A549 (cell line): ENCODE measurements at regions not wholly inside any gene's neighbourhood (a gene's known extent, or its start where the extent isn't known, plus 50 kb on each side); places are given as distances from the start of the nearest gene placed in this dataset.

Experiments used
- ATAC-seq, 2 experiments: fragments of 200-7000 bp in 1 of 2; fragments of >200 bp in 1 of 2; cut with Nextera tagmentation in 1 of 2; cut with Tn5 transposase in 1 of 2; 3 replicates each; pipeline versions ENCODE4 v1.8.0 to v1.9.1; 2018 to 2020; ENCODE audit warnings: mild to moderate bottlenecking in 1 of 2, moderate library complexity in 1 of 2
- CTCF ChIA-PET: fragments of 300-600 bp; sonication (Branson Sonifier 250); formaldehyde crosslinking; extraction: SDS; loops from one replicate; lab custom pipeline; 2021; ENCODE audit warnings: antibody characterized with exemption, inconsistent platforms; lab: Yijun Ruan, JAX
- POLR2A ChIA-PET: fragments of 350-600 bp; formaldehyde crosslinking; extraction: SDS; loops from one replicate; lab custom pipeline; 2021; ENCODE audit warnings: antibody characterized with exemption, inconsistent platforms; lab: Yijun Ruan, JAX
- DNase-seq, 2 experiments: peaks; one replicate each; pipeline versions ENCODE4 v3.0.0 to v3.0.0-alpha.2; 2011 to 2016; ENCODE audit warnings: low read depth in 1 of 2, low spot score in 1 of 2
- FAIRE-seq: peaks from 2 replicates; lab custom pipeline; 2011; peaks lifted over from hg19 to GRCh38; lab: Jason Lieb, UNC
- H3K27ac ChIP-seq, 2 experiments: fragments of >200 bp; sonication (Bioruptor Twin); formaldehyde crosslinking; 3 replicates each; pipeline ENCODE4 v1.5.1; 2016 to 2017
- H3K4me1 ChIP-seq: fragments of >200 bp; sonication (Bioruptor Twin); formaldehyde crosslinking; 3 replicates; pipeline ENCODE4 v1.6.1; 2016
- H3K4me2 ChIP-seq: fragments of >200 bp; sonication (Bioruptor Twin); formaldehyde crosslinking; 3 replicates; pipeline ENCODE4 v1.6.1; 2016
- H3K4me3 ChIP-seq: fragments of >200 bp; sonication (Bioruptor Twin); formaldehyde crosslinking; 3 replicates; pipeline ENCODE4 v1.5.1; 2016
- H3K9me3 ChIP-seq: fragments of >200 bp; sonication (Bioruptor Twin); formaldehyde crosslinking; 3 replicates; pipeline ENCODE4 v1.6.1; 2016
- CBX2 ChIP-seq: fragments of 200-600 bp; sonication (generic); IDR thresholded peaks from 2 replicates; pipeline ENCODE4 v1.6.1; 2016; ENCODE audit warnings: low read depth, mild to moderate bottlenecking, borderline replicate concordance
- CHD4 ChIP-seq: fragments of 200-600 bp; sonication (generic); IDR thresholded peaks from 2 replicates; pipeline ENCODE4 v1.6.1; 2016; ENCODE audit warnings: antibody characterized with exemption, mild to moderate bottlenecking, borderline replicate concordance
- EP300 ChIP-seq, 2 experiments: fragments of >200 bp; sonication (Bioruptor Twin); formaldehyde crosslinking; IDR thresholded peaks; 2 replicates in 1 of 2; 3 replicates in 1 of 2; pipeline ENCODE4 v1.6.1; 2016 to 2017
- ESRRA ChIP-seq: fragments of 150-350 bp; IDR thresholded peaks from 2 replicates; pipeline ENCODE4 v1.6.1; 2014; ENCODE audit warnings: mild to moderate bottlenecking, low read length, borderline replicate concordance
- FOSB ChIP-seq: fragments of 250-450 bp; sonication (Bioruptor Pico); IDR thresholded peaks from 2 replicates; pipeline ENCODE4 v1.5.0; 2020; ENCODE audit warnings: mild to moderate bottlenecking, moderate library complexity
- FOSL2 ChIP-seq, 2 experiments: fragments of 450-650 bp in 1 of 2; fragments of >200 bp in 1 of 2; sonication (Bioruptor Twin) in 1 of 2; formaldehyde crosslinking; IDR thresholded peaks; 2 replicates each; pipeline versions ENCODE4 v1.5.0 to v1.6.1; 2016 to 2020; ENCODE audit warnings: mild to moderate bottlenecking in 1 of 2, moderate library complexity in 1 of 2
- HEYL ChIP-seq: fragments of 250-450 bp; sonication (Bioruptor Pico); IDR thresholded peaks from 2 replicates; pipeline ENCODE4 v1.8.0; 2021; ENCODE audit warnings: mild to moderate bottlenecking, moderate library complexity
- HOXB13 ChIP-seq: fragments of 250-450 bp; sonication (Bioruptor Pico); IDR thresholded peaks from 2 replicates; pipeline ENCODE4 v1.5.0; 2020; ENCODE audit warnings: low read depth, mild to moderate bottlenecking, moderate library complexity
- JUN ChIP-seq, 2 experiments: fragments of >200 bp; sonication (Bioruptor Twin); formaldehyde crosslinking; IDR thresholded peaks; 2 replicates in 1 of 2; 3 replicates in 1 of 2; pipeline ENCODE4 v1.6.1; 2016 to 2017
- JUNB ChIP-seq: fragments of >200 bp; sonication (Bioruptor Twin); formaldehyde crosslinking; IDR thresholded peaks from 2 replicates; pipeline ENCODE4 v1.6.1; 2016
- KDM1A ChIP-seq: fragments of 200-600 bp; sonication (generic); IDR thresholded peaks from 2 replicates; pipeline ENCODE4 v1.6.1; 2016; ENCODE audit warnings: low read depth, mild to moderate bottlenecking
- NFE2L2 ChIP-seq: fragments of 150-350 bp; conservative IDR thresholded peaks from 2 replicates; pipeline ENCODE4 v1.6.1; 2014; ENCODE audit warnings: low read length
- POLR2A ChIP-seq: IDR thresholded peaks from 2 replicates; pipeline ENCODE4 v1.6.1; 2012; ENCODE audit warnings: mild to moderate bottlenecking, low read length
- RARB ChIP-seq: fragments of 250-450 bp; sonication (Bioruptor Pico); IDR thresholded peaks from 2 replicates; pipeline ENCODE4 v1.8.0; 2021; ENCODE audit warnings: mild to moderate bottlenecking, moderate library complexity
- RCOR1 ChIP-seq: fragments of 150-350 bp; IDR thresholded peaks from 2 replicates; pipeline ENCODE4 v1.6.1; 2014; ENCODE audit warnings: antibody characterized with exemption, low read length, low read depth
- RFX5 ChIP-seq: fragments of 450-650 bp; IDR thresholded peaks from 2 replicates; pipeline ENCODE4 v1.7.1; 2014; ENCODE audit warnings: antibody characterized with exemption, mild to moderate bottlenecking, moderate library complexity
- RNF2 ChIP-seq: fragments of 200-600 bp; sonication (generic); IDR thresholded peaks from 2 replicates; pipeline ENCODE4 v1.6.1; 2016; ENCODE audit warnings: low read depth, mild to moderate bottlenecking, antibody characterized with exemption, moderate library complexity, borderline replicate concordance
- SREBF2 ChIP-seq: fragments of 450-650 bp; IDR thresholded peaks from 2 replicates; pipeline ENCODE4 v1.6.1; 2014; ENCODE audit warnings: mild to moderate bottlenecking, moderate library complexity
- ZC3H11A ChIP-seq: fragments of 450-650 bp; IDR thresholded peaks from 2 replicates; pipeline ENCODE4 v1.6.1; 2014; ENCODE audit warnings: antibody characterized with exemption, mild to moderate bottlenecking
- ZSCAN20 ChIP-seq: fragments of 250-450 bp; sonication (Bioruptor Pico); IDR thresholded peaks from 2 replicates; pipeline ENCODE4 v1.8.0; 2022; ENCODE audit warnings: mild to moderate bottlenecking, moderate library complexity
- WGBS: methylation state at CpG from one replicate; pipeline ENCODE4 v1.1.6; 2017; ENCODE audit errors: missing lambda C conversion rate; 5-methylcytosine and 5-hydroxymethylcytosine counted together
- TF ChIP-seq, protein P1 (sequence below): fragments of >200 bp; sonication (Bioruptor Twin); formaldehyde crosslinking; IDR thresholded peaks from 3 replicates; pipeline ENCODE4 v1.6.1; 2016
- TF ChIP-seq, protein P2 (sequence below): fragments of 250-450 bp; sonication (Bioruptor Pico); IDR thresholded peaks from 2 replicates; pipeline ENCODE4 v1.5.0; 2021; ENCODE audit warnings: mild to moderate bottlenecking, moderate library complexity, borderline replicate concordance
- TF ChIP-seq, protein P3 (sequence below): IDR thresholded peaks from 2 replicates; pipeline ENCODE4 v1.6.1; 2012
- TF ChIP-seq, protein P4 (sequence below): IDR thresholded peaks from 2 replicates; pipeline ENCODE4 v1.6.1; 2012; ENCODE audit warnings: low read depth, borderline replicate concordance
- TF ChIP-seq, protein P5 (sequence below): fragments of 200-600 bp; sonication (generic); IDR thresholded peaks from 2 replicates; pipeline ENCODE4 v1.6.1; 2016; ENCODE audit warnings: antibody characterized with exemption, mild to moderate bottlenecking, moderate library complexity

DNA sequence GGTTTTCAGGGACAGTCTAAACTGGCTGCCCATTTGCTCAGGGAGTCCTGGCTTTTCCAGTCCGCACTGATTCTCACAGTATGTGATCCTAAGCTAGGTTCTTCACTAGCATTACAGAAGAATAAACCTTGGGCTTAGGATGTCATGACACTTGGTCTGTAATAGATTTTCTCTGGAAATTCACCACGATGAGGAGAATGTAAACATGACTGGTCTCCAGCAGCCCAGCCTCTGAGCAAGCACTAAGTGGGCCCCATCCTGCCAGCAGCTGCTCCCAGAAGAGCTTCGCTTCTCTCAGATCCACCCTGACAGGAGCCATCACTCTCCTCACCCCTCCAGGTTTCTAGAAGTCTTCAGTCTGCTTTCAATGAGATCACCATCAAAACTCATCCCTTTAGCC lies 103.7 kb upstream of the ZPBP start:
- FAIRE-seq (no peak), DNase-seq (no peak), ATAC-seq (no peak)
- Histone ChIP-seq H3K9me3 (no peaks in the 10 kb centered on the region), H3K4me1 (no peaks in the 10 kb centered on the region), H3K27ac (no peak overlapping the region), H3K4me3 (no peak overlapping the region), H3K4me2 (no peak overlapping the region)
- POLR2A ChIA-PET = no interaction called here
- CTCF ChIA-PET = interaction anchor here (1.0 to 1.5 kb wide), 4 partner anchors 8 to 964 kb away, joined by 3 to 6 read pairs (median 4); no protein-coding TSS in a partner anchor
- WGBS = 26% methylated on average over 3 of the region's 3 CpGs
- TF ChIP-seq HEYL (CRISPR knock-in tag) = no peak
- no peak for TF ChIP-seq CBX2
- no peak for TF ChIP-seq EP300 (IDR thresholded peaks at IDR 0.05)
- TF ChIP-seq FOSB = no peak
- TF ChIP-seq, protein P1, sequence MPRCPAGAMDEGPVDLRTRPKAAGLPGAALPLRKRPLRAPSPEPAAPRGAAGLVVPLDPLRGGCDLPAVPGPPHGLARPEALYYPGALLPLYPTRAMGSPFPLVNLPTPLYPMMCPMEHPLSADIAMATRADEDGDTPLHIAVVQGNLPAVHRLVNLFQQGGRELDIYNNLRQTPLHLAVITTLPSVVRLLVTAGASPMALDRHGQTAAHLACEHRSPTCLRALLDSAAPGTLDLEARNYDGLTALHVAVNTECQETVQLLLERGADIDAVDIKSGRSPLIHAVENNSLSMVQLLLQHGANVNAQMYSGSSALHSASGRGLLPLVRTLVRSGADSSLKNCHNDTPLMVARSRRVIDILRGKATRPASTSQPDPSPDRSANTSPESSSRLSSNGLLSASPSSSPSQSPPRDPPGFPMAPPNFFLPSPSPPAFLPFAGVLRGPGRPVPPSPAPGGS = no peak
- TF ChIP-seq, protein P2, sequence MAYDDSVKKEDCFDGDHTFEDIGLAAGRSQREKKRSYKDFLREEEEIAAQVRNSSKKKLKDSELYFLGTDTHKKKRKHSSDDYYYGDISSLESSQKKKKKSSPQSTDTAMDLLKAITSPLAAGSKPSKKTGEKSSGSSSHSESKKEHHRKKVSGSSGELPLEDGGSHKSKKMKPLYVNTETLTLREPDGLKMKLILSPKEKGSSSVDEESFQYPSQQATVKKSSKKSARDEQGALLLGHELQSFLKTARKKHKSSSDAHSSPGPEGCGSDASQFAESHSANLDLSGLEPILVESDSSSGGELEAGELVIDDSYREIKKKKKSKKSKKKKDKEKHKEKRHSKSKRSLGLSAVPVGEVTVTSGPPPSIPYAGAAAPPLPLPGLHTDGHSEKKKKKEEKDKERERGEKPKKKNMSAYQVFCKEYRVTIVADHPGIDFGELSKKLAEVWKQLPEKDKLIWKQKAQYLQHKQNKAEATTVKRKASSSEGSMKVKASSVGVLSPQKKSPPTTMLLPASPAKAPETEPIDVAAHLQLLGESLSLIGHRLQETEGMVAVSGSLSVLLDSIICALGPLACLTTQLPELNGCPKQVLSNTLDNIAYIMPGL = no peak
- TF ChIP-seq JUN (IDR thresholded peaks at IDR 0.05) = no peak
- TF ChIP-seq, protein P3, sequence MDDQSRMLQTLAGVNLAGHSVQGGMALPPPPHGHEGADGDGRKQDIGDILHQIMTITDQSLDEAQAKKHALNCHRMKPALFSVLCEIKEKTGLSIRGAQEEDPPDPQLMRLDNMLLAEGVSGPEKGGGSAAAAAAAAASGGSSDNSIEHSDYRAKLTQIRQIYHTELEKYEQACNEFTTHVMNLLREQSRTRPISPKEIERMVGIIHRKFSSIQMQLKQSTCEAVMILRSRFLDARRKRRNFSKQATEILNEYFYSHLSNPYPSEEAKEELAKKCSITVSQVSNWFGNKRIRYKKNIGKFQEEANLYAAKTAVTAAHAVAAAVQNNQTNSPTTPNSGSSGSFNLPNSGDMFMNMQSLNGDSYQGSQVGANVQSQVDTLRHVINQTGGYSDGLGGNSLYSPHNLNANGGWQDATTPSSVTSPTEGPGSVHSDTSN = no peak
- TF ChIP-seq KDM1A = no peak
- no peak for TF ChIP-seq HOXB13 (CRISPR knock-in tag)
- no peak for TF ChIP-seq NFE2L2
- no peak for TF ChIP-seq POLR2A
- no peak for TF ChIP-seq RCOR1
- TF ChIP-seq RNF2 = no peak
- TF ChIP-seq RFX5 = no peak
- no peak for TF ChIP-seq RARB
- no peak for TF ChIP-seq ZC3H11A
- TF ChIP-seq, protein P4, sequence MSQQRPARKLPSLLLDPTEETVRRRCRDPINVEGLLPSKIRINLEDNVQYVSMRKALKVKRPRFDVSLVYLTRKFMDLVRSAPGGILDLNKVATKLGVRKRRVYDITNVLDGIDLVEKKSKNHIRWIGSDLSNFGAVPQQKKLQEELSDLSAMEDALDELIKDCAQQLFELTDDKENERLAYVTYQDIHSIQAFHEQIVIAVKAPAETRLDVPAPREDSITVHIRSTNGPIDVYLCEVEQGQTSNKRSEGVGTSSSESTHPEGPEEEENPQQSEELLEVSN = no peak
- TF ChIP-seq JUNB = no peak

DNA sequence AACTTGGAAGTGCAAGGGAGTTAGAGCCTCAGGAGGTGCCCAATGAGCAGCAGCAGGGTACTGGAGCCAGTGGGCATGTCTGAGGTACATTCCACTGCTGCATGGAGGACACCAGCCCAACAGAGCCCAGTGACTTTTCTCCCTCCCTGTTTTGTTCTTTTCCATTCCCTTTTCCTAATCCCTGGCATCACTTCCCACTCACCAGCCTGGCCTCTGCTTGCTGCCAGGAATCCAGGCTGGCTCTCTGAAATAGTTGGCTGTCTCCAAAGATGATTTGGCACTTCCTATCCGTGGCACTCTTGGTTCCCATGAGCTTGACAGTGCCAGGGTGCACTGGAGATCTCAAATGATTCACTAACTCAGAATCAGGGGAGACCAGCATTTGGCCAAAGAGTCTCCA lies 97.7 kb upstream of the ZPBP start:
- no peak for FAIRE-seq
- 0% methylated on average over 1 of the region's 1 CpG for WGBS
- no peak overlapping the region for H3K4me2 ChIP-seq
- H3K4me1 ChIP-seq = no peaks in the 10 kb centered on the region
- CTCF ChIA-PET = interaction anchor here (0.9 kb wide), 1 partner anchor 15 kb away, joined by 3 read pairs; no protein-coding TSS in a partner anchor
- H3K9me3 ChIP-seq = no peaks in the 10 kb centered on the region
- TF ChIP-seq CHD4 = no peak
- TF ChIP-seq EP300 (IDR thresholded peaks at IDR 0.05) = no peak
- TF ChIP-seq FOSL2 (IDR thresholded peaks at IDR 0.05) = no peak
- TF ChIP-seq FOSL2 (CRISPR knock-in tag; IDR thresholded peaks at IDR 0.05) = no peak
- no peak for TF ChIP-seq ZSCAN20 (CRISPR knock-in tag)
- TF ChIP-seq CBX2 = no peak
- TF ChIP-seq, protein P5, sequence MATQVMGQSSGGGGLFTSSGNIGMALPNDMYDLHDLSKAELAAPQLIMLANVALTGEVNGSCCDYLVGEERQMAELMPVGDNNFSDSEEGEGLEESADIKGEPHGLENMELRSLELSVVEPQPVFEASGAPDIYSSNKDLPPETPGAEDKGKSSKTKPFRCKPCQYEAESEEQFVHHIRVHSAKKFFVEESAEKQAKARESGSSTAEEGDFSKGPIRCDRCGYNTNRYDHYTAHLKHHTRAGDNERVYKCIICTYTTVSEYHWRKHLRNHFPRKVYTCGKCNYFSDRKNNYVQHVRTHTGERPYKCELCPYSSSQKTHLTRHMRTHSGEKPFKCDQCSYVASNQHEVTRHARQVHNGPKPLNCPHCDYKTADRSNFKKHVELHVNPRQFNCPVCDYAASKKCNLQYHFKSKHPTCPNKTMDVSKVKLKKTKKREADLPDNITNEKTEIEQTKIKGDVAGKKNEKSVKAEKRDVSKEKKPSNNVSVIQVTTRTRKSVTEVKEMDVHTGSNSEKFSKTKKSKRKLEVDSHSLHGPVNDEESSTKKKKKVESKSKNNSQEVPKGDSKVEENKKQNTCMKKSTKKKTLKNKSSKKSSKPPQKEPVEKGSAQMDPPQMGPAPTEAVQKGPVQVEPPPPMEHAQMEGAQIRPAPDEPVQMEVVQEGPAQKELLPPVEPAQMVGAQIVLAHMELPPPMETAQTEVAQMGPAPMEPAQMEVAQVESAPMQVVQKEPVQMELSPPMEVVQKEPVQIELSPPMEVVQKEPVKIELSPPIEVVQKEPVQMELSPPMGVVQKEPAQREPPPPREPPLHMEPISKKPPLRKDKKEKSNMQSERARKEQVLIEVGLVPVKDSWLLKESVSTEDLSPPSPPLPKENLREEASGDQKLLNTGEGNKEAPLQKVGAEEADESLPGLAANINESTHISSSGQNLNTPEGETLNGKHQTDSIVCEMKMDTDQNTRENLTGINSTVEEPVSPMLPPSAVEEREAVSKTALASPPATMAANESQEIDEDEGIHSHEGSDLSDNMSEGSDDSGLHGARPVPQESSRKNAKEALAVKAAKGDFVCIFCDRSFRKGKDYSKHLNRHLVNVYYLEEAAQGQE = no peak
- no peak for TF ChIP-seq SREBF2
- no peak for TF ChIP-seq ESRRA
- no peak for TF ChIP-seq NFE2L2
- TF ChIP-seq, all 56 proteins: peak for 0
- ATAC-seq (no peak), DNase-seq (no peak)
- POLR2A ChIA-PET = no interaction called here
- H3K4me3 ChIP-seq = no peak overlapping the region
- no peak overlapping the region for H3K27ac ChIP-seq
